SK-N-SH (cell line): ENCODE measurements at regions not wholly inside any gene's neighbourhood (a gene's known extent, or its start where the extent isn't known, plus 50 kb on each side); places are given as distances from the start of the nearest gene placed in this dataset.

Experiments used
- CHD2 ChIP-seq: fragments of 150-350 bp; IDR thresholded peaks from 2 replicates; pipeline ENCODE4 v1.6.1; 2018; ENCODE audit warnings: low read length; ENCODE audit not compliant: partially characterized antibody
- CTCF ChIP-seq: fragments of 200-600 bp; sonication (generic); IDR thresholded peaks from 2 replicates; pipeline ENCODE4 v1.6.1; 2017; ENCODE audit warnings: antibody characterized with exemption, mild to moderate bottlenecking, moderate library complexity
- EP300 ChIP-seq, 2 experiments: IDR thresholded peaks; 2 replicates each; pipeline versions ENCODE4 v1.4.0 to v1.6.1; 2012; ENCODE audit warnings: borderline replicate concordance in 1 of 2, low read depth in 1 of 2, low read length in 1 of 2
- GABPA ChIP-seq: IDR thresholded peaks from 2 replicates; pipeline ENCODE4 v1.4.0; 2012; ENCODE audit warnings: low read depth, mild to moderate bottlenecking
- MAX ChIP-seq: IDR thresholded peaks from 2 replicates; pipeline ENCODE4 v1.4.0; 2012; ENCODE audit warnings: low read depth
- MEF2A ChIP-seq: IDR thresholded peaks from 2 replicates; pipeline ENCODE4 v1.4.0; 2012; ENCODE audit warnings: low read depth, borderline replicate concordance
- NFIC ChIP-seq: IDR thresholded peaks from 2 replicates; pipeline ENCODE4 v1.4.0; 2012; ENCODE audit warnings: borderline replicate concordance
- POLR2AphosphoS5 ChIP-seq: IDR thresholded peaks from 2 replicates; pipeline ENCODE4 v1.6.1; 2012; ENCODE audit warnings: low read depth, low read length
- RAD21 ChIP-seq: IDR thresholded peaks from 2 replicates; pipeline ENCODE4 v1.6.1; 2012; ENCODE audit warnings: mild to moderate bottlenecking, low read length
- REST ChIP-seq: IDR thresholded peaks from 2 replicates; pipeline ENCODE4 v1.6.1; 2012; ENCODE audit warnings: mild to moderate bottlenecking, low read depth, low read length, moderate library complexity
- RFX5 ChIP-seq: IDR thresholded peaks from 2 replicates; pipeline ENCODE4 v1.6.1; 2012; ENCODE audit warnings: mild to moderate bottlenecking, improper control_type of control experiment, low read length
- USF1 ChIP-seq: IDR thresholded peaks from 2 replicates; pipeline ENCODE4 v1.4.0; 2012; ENCODE audit warnings: low read depth, borderline replicate concordance
- USF2 ChIP-seq: fragments of 150-350 bp; IDR thresholded peaks from 2 replicates; pipeline ENCODE4 v1.6.1; 2017; ENCODE audit warnings: antibody characterized with exemption, low read length, low read depth, borderline replicate concordance

- TF ChIP-seq GABPA (no peak), EP300 (IDR thresholded peaks at IDR 0.05; ENCODE audit: borderline replicate concordance in 1 of 2, low read depth in 1 of 2, low read length in 1 of 2) (peak; percentile 95 to 98), CTCF (no peak), MEF2A (no peak), MAX (peak; percentile 12; the same call in 1 of the 2 replicates), RAD21 (no peak; the same call in 1 of the 2 replicates), CHD2 (peak; percentile 69), RFX5 (no peak), USF2 (peak; percentile 38; the same call in 1 of the 2 replicates), POLR2AphosphoS5 (peak; percentile 95), REST (0 out of 2 replicates have a peak, but pooled peaks have one; percentile 27), USF1 (no peak), NFIC (peak; percentile 88)
Measured at GRCh38 chr13:79659121-79659521, 178.2 kb downstream of the NDFIP2 start.
